Fibroblast of lung (primary cell): ENCODE measurements at regions not wholly inside any gene's neighbourhood (a gene's known extent, or its start where the extent isn't known, plus 50 kb on each side); places are given as distances from the start of the nearest gene placed in this dataset.

Experiments used
- DNase-seq, 2 donors: peaks; one replicate each; pipeline versions ENCODE4 v3.0.0 to v3.0.0-alpha.2; 2010; ENCODE audit warnings: low read depth in 2 of 2
- H2AFZ ChIP-seq: 2 replicates; pipeline ENCODE4 v1.5.1; 2012; ENCODE audit warnings: low read length, control low read depth, inconsistent platforms
- H3K27ac ChIP-seq: 2 replicates; pipeline ENCODE4 v1.5.1; 2011; ENCODE audit warnings: low read length, control low read depth; ENCODE audit not compliant: insufficient read depth
- H3K27me3 ChIP-seq: 2 replicates; pipeline ENCODE4 v1.5.1; 2011; ENCODE audit warnings: mild to moderate bottlenecking, low read length; ENCODE audit not compliant: control insufficient read depth, insufficient read depth
- H3K36me3 ChIP-seq: 2 replicates; pipeline ENCODE4 v1.5.1; 2011; ENCODE audit warnings: low read length; ENCODE audit not compliant: control insufficient read depth, insufficient read depth
- H3K4me1 ChIP-seq: 2 replicates; pipeline ENCODE4 v1.5.1; 2011; ENCODE audit warnings: low read length; ENCODE audit not compliant: control insufficient read depth, insufficient read depth; ENCODE audit errors: extremely low read depth
- H3K4me2 ChIP-seq: 2 replicates; pipeline ENCODE4 v1.5.1; 2011; ENCODE audit warnings: low read length, control low read depth; ENCODE audit not compliant: insufficient read depth; ENCODE audit errors: extremely low read depth
- H3K4me3 ChIP-seq, 4 experiments: fragments of 200-600 bp in 1 of 4; sonication (generic) in 1 of 4; replicated peaks in 1 of 4; 2 replicates each; pipeline ENCODE4 v1.5.1; 2011 to 2016; ENCODE audit warnings: low read length in 4 of 4, low read depth in 3 of 4, mild to moderate bottlenecking in 3 of 4, control low read depth in 2 of 4, inconsistent platforms in 1 of 4, mixed read lengths in 1 of 4; ENCODE audit not compliant: insufficient read depth in 1 of 4; ENCODE audit errors: control extremely low read depth in 1 of 4
- H3K79me2 ChIP-seq: 2 replicates; pipeline ENCODE4 v1.5.1; 2012; ENCODE audit warnings: mild to moderate bottlenecking, low read length, inconsistent platforms; ENCODE audit not compliant: control insufficient read depth, insufficient read depth
- H3K9ac ChIP-seq: 2 replicates; pipeline ENCODE4 v1.5.1; 2011; ENCODE audit warnings: mild to moderate bottlenecking, low read length, control low read depth; ENCODE audit not compliant: insufficient read depth
- H3K9me3 ChIP-seq: 2 replicates; pipeline ENCODE4 v1.5.1; 2012; ENCODE audit warnings: low read depth, low read length; ENCODE audit not compliant: control insufficient read depth, insufficient read depth
- H4K20me1 ChIP-seq: 2 replicates; pipeline ENCODE4 v1.5.1; 2011; ENCODE audit warnings: low read length; ENCODE audit not compliant: control insufficient read depth, insufficient read depth; ENCODE audit errors: extremely low read depth
- CTCF ChIP-seq, 2 donors: IDR thresholded peaks in 1 of 2; conservative IDR thresholded peaks in 1 of 2; 1 replicate in 1 of 2; 2 replicates in 1 of 2; pipeline ENCODE4 v1.5.1; 2011 to 2012; ENCODE audit warnings: low read length in 2 of 2, control low read depth in 1 of 2, inconsistent platforms in 1 of 2, low read depth in 1 of 2, mild to moderate bottlenecking in 1 of 2
- EZH2 ChIP-seq: IDR thresholded peaks from 2 replicates; pipeline ENCODE4 v1.5.1; 2012; ENCODE audit warnings: low read length, control low read depth, mild to moderate bottlenecking; ENCODE audit errors: missing control alignments

GRCh38 chr7:79529214-79529880 is 75.9 kb upstream of the MAGI2 start:
- H2AFZ ChIP-seq, result no peak overlapping the region
- no peak overlapping the region for H3K4me3 ChIP-seq
- no peaks in the 10 kb centered on the region for H3K4me1 ChIP-seq
- TF ChIP-seq CTCF (conservative IDR thresholded peaks at IDR 0.05 in 1 of 2, IDR thresholded peaks at IDR 0.05 in 1 of 2; ENCODE audit: low read depth in 1 of 2, low read length in 2 of 2) (no peak), EZH2 (no peak)
- H3K36me3 ChIP-seq, result no peaks in the 10 kb centered on the region
- DNase-seq, result peak in 1 of 2 donors; percentile 1
- H3K4me2 ChIP-seq, result no peak overlapping the region
- H3K79me2 ChIP-seq, result no peaks in the 10 kb centered on the region
- no peak overlapping the region for H3K27ac ChIP-seq
- no peaks in the 10 kb centered on the region for H3K27me3 ChIP-seq
- H3K9me3 ChIP-seq, result no peaks in the 10 kb centered on the region
- no peaks in the 10 kb centered on the region for H4K20me1 ChIP-seq
- H3K9ac ChIP-seq, result no peak overlapping the region

- H3K4me2 ChIP-seq, result no peak overlapping the region
- H3K27me3 ChIP-seq, result no peaks in the 10 kb centered on the region
- no peaks in the 10 kb centered on the region for H3K4me1 ChIP-seq
- no peak overlapping the region for H3K27ac ChIP-seq
- H3K9ac ChIP-seq, result no peak overlapping the region
- TF ChIP-seq EZH2 (no peak), CTCF (conservative IDR thresholded peaks at IDR 0.05 in 1 of 2, IDR thresholded peaks at IDR 0.05 in 1 of 2; ENCODE audit: low read depth in 1 of 2, low read length in 2 of 2) (no peak)
- H3K9me3 ChIP-seq, result no peaks in the 10 kb centered on the region
- peak in 1 of 2 donors; percentile 22 for DNase-seq
- H3K79me2 ChIP-seq, result no peaks in the 10 kb centered on the region
- no peaks in the 10 kb centered on the region for H3K36me3 ChIP-seq
- no peak overlapping the region for H2AFZ ChIP-seq
- H3K4me3 ChIP-seq, result no peak overlapping the region
- no peaks in the 10 kb centered on the region for H4K20me1 ChIP-seq
Observed at GRCh38 chr7:79528421-79528820, 75.0 kb upstream of the MAGI2 start.

GRCh38 chr7:79524048-79524447 is 70.6 kb upstream of the MAGI2 start:
- Histone ChIP-seq H3K36me3 (no peaks in the 10 kb centered on the region), H3K79me2 (no peaks in the 10 kb centered on the region), H3K27ac (no peak overlapping the region), H4K20me1 (no peaks in the 10 kb centered on the region), H3K9ac (no peak overlapping the region), H3K27me3 (no peaks in the 10 kb centered on the region), H3K4me1 (no peaks in the 10 kb centered on the region), H3K4me2 (no peak overlapping the region), H3K9me3 (no peaks in the 10 kb centered on the region), H3K4me3 (no peak overlapping the region), H2AFZ (no peak overlapping the region)
- TF ChIP-seq EZH2 (no peak), CTCF (conservative IDR thresholded peaks at IDR 0.05 in 1 of 2, IDR thresholded peaks at IDR 0.05 in 1 of 2; ENCODE audit: low read depth in 1 of 2, low read length in 2 of 2) (no peak)
- no peak for DNase-seq
